GM18909 (cell line): ENCODE measurements at regions not wholly inside any gene's neighbourhood (a gene's known extent, or its start where the extent isn't known, plus 50 kb on each side); places are given as distances from the start of the nearest gene placed in this dataset.
"Not testable (repeated sequence)": the region's sequence is repeated elsewhere in the genome, so short reads cannot be mapped to it uniquely, and the experiment has no call there.

Experiments
- ATAC-seq: cut with Tn5 transposase; IDR thresholded peaks from one replicate; pipeline ENCODE4 v1.9.1; 2021; ENCODE audit warnings: mild to moderate bottlenecking; ENCODE audit not compliant: unreplicated experiment, poor library complexity

DNA sequence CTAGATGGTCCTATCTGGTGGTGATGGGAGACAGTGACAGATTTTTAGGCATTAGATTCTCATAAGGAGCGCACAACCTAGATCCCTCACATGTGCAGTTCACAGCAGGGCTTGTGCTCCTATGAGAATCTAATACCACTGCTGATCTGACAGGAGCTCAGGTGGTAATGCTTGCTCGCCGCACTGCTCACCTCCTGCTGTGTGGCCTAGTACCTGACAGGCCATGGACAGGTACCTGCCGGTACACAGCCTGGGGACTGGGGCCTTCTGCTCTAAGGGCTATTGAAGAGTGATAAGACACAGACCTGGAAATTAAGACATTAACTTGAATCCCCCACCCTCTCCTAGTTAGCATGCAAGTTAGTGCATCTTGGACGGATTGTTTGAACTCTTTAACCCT lies 64.4 kb downstream of the KLRB1 start:
- not testable (repeated sequence) for ATAC-seq

DNA sequence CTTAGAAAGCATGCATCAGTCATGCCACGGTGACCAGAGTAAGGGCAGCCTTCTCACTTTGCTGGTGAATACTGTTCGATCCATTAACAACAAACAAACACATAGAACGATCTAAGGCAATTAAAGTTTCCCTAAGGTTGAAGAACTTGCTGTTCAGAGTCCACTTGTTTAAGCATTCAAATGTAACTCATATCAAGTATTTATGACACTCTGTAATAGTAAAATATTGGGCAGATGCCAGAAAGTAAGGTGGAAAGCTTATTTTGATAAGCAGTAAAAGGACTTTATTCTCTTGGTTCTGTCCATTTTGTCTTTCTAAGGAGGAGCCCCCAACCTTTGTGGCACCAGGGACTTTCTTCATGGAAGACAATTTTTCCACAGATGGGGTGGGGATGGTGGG lies 64.9 kb downstream of the KLRB1 start:
- ATAC-seq, result not testable (repeated sequence)

DNA sequence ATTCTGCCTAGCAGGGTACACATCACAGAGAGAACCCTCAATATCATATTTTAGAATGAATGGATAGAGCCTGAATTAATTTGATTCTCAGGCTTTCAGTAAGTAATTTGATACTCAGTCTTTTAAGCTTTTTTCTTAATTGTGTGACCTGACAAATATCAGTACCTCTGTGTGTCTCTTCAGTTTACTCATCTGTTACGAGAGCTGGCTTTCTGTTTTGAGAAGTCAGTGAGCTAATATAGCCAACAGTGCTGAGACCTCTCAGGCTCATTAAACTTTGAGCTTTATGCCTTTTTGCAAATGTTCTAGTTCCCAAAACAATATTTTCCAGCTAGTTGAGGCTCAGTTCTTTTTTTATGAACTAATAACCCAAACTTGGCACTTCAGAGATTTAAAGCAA lies 91.8 kb downstream of the KLRB1 start:
- ATAC-seq, result not testable (repeated sequence)

DNA sequence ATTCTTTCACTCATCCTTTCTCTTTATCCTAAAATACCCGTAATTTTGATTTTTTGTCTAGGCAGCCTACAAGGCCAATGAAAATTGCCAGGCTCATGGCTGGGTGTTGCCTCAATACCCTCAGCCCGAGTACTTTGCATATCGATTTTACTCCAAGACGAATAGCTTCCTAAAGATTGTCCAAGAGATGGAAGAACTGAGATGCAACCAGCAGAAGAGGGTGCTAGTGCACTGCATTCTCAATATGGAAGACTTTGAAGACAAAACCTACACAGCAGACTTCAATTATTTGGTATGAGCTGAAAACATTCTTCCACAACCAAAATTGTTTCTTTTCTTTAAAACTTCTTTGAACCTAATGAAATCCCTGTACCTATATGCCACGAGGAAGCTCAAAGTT lies 95.0 kb downstream of the KLRB1 start:
- ATAC-seq, result not testable (repeated sequence)

DNA sequence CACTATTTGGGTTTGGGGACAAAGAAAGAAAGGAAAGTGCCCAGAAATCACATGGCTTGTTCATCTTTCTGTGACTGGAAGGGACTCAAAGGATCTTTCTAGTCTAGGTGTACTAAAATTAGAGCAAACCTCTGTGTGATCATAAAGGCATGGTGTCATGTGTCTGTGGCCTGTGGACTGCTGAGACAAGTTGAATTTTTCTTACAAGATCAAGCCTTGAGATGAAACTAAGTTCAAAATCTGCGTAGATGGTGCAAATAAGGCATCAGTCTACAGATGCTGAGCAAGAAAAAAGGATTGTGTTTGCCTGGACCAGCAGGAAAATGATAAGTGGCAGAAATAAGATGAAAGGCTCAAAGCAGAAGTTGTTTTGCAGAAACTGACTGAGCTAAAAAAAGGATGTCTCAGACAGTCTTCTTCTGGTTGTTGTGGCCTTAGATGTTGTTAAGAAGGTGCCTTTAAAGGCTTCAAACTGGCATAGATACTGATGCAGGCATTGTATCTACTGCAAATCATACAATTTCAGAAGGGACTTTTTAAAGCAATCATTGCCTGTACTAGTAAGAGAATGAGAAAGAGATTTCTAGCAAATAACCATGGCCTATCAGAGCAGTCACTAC lies 97.2 kb downstream of the KLRB1 start:
- not testable (repeated sequence) for ATAC-seq

DNA sequence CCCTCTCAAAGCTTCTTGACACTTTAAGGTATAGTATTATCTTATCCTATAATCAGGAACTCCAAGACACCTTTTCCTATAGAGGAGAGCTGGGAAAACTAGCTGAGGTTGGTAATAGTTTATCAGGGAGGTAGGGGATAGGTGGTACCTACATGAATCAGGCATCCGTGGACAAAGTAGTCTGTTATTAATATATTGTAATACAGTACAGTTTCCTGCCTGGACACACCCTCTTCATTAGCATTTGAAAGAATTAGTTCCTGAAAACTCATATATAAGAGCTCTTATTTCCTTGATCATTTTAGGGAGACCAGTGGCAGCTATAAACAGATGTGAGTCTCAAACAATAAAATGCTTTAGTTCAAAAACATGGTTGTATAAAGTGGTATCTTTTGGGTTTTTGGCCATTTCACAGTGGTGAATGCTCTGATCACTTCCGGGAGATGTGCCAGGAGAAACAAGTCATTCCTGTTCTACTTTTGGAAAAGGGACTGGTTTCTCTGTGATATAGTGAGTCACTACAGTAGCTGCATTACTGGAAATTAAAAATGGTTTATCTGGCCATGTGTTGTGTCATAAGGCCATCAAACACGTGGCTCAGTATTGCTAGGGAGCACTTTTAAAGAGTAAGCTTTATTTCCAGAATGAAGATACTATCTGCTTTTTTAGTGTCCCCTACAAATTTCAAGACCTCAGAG lies 98.1 kb downstream of the KLRB1 start:
- no peak for ATAC-seq

DNA sequence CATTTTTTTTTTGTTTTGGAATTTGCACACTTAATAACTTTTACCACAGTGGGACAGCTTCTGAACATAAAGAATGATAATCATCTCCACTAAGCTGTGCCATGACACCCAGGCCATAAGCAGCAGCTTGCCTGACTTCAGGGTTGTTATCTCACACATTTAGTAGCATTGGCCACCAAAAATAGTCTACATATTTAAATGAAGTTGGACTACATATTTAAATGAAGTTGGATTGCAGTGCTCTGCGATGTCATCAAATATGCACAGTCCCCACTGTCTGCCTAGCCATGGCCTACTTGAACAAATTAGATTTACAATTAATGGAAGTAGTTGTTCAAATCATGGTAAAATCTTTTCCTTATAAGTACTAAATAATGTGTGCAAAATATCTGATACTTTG lies 101.0 kb downstream of the KLRB1 start:
- ATAC-seq, result no peak

DNA sequence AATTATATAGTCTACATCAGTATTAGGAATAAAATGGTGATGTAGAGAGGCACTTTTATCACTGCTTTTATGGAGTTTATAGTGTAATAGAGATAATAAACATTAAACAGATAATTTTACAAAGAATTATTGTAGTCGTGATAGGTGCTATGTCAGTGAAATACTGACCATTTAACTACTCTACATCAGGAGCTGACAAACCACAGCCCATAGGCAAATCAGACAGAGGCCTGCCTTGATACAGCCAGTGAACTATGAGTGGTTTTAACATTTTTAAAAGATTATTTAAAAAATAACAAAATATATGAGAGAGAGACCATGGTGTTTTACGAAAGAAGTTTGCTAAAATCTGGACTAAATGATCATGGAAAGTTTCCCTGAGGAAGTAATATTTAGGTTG lies 104.3 kb downstream of the KLRB1 start:
- not testable (repeated sequence) for ATAC-seq

DNA sequence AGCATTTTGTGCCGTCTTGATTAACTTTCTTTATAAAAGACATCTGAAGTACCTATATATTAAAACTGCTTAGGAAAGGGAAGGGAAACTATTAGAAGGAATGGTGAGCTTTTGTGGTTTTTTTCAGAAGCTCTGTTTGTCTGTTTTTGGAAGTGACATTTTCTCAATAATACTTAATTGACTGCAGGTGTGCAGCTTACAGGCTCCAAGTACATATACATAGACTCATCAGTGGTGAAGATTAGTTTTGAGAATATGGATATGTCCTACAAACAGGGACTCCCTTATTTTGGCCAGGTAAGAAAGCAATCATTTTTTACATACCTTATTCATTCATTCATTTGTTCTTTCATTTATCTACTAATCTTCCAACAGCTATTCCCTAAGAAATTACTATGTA lies 104.9 kb downstream of the KLRB1 start:
- not testable (repeated sequence) for ATAC-seq

DNA sequence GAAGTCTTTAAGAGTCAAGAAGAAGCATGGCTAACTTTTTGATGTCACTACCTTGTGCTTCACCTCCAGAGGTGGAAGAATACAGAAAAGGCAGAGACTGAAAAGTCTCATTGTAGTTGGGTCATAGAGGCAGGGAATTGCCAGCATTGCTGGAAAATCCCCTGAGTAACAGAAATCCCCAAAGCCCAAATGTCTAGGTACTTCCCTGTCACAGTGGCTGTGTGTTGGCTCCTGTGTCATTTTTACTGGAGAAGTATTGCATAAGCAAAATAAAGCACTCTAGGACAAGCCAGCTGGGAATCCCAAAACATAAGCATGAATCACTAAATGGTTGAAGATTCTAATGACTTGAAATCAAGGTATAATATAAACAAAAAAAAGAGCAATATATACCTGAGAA lies 114.4 kb downstream of the KLRB1 start:
- ATAC-seq, result not testable (repeated sequence)

DNA sequence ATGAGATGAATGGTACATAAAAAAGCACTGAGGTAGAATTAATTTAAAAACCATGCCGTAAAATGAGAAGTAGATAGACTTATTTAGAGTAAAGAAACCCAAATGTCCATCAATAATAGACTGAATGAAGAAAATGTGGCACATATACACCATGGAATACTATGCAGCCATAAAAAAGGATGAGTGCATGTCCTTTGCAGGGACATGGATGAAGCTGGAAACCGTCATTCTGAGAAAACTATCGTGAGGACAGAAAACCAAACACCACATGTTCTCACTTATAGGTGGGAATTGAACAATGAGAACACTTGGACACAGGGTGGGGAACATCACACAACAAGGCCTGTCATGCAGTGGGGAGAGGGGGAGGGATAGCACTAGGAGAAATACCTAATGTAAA lies 126.4 kb downstream of the KLRB1 start:
- ATAC-seq, result not testable (repeated sequence)

DNA sequence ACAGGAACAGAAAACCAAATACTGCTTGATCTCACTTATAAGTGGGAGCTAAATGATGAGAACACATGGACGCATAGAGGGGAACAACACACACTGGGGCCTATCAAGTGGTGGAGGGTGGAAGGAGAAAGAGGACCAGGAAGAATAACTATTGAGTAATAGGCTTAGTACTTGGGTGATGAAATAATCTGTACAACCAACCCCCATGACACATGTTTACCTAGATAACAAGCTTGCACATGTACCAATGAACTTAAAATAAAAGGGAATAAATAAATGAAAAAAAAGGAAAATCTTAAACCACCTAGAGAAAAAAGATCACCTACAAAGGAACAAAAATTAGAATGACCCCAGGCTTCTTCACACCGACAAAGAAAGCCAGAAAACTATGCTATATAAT lies 133.5 kb downstream of the KLRB1 start:
- ATAC-seq, result not testable (repeated sequence)

DNA sequence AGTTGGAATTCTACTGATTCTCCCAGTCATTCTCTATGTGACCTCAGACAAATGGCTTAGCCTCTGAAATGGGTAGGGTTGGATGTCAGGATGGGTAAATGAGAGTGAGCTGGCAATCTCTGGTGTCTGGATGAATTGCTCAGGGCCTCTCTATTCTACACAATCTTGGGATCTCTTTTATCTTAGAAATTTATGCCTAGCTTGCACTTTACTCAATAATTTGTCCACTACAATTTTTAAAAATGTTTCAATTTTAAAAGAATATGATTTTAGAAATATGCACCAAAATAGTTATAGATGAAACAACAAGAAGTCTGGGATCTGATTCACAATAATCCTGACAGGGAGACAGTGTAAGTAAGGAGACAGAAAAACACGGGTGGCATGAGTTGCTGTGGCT lies 134.1 kb downstream of the KLRB1 start:
- ATAC-seq, result not testable (repeated sequence)

DNA sequence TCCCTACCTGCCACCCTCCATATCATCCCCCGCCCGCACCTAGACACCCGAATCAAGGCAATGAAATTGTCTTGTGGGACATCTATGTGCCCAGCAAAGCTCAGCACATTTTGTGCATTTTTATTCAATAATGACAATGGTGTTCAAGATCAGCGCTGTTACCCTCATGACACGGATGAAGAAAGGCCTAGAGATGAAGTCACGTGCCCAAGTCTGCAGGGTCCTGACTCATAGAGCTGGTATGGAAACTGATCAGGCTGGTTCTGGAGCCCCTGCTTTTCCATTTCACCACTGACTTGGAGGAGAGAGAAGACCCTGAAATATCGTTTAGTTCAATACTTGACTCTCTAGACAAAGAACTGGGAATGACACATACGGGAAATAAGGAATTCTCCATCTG lies 136.2 kb downstream of the KLRB1 start:
- not testable (repeated sequence) for ATAC-seq

DNA sequence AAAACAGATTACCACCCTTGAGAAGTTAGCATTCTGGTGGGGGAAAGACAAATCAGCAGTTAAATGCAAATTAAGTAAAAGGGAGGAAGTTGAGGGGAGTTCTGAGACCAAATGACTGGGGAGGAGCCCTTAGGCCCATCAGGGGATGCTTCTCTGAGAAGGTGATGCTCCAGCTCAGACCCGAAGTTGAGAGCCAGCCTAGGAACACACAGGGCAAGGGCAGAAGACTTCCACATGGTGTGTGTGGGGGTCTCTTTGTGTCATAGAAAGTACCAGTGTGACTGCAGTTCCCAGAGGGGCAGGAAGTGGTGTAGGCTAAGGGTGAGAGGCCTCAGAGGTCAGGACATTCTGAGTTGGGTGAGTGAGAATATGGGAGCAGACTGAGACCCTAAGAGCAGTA lies 137.3 kb downstream of the KLRB1 start:
- not testable (repeated sequence) for ATAC-seq

DNA sequence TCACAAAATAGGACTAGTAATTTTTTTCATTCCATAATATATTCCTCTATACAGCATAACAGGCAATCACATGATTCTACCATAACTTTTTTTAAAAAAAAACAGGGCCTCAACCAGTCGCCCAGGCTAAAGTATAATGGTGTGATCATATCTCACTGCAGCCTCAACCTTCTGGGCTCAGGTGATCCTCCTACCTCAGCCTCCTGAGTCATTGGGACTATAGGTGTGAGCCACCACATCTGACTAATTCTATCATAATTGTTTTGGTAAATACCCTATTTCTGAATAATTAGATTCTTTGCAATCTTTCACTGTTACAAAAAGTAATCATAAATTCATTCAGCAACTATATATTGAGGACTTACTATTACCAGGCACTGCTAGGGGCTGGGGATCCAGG lies 137.8 kb downstream of the KLRB1 start:
- not testable (repeated sequence) for ATAC-seq

DNA sequence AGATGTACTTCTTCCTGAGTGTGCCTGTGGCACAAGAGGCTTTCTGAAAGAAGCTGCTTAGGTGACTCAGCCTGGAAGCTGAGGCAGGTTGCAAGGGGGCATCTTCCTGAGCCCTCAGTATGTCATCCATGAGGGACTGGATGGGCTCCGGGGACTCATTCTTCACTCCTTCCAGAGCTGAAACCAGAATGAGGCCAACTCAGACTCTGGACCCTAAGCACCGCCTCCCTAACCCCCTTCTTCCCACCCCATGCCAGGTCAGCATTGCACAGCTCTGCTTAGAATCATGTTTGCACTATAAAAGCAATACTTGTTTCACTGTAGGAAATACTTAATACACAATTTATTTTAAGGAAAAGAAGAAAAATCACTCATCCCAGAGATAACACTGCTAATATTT lies 138.3 kb downstream of the KLRB1 start:
- not testable (repeated sequence) for ATAC-seq

DNA sequence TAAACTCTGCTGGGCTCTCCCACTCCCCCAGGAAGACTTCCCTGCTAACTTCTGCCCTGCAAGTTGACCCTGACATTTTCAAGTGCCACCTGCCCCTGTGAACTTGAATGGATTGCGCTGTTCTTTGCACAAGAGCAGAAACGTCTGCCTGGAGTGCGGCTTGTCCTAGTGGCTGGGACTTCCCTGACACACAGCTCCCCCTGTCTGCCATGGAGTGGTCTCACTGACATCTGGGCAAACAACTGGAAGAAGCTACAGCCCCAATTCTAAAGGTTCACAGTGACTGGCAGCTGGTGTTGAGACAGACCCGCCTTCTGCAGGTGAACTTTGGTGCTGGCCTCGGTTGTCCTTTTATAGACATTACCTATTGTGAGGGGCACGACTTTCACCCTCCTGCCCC lies 138.7 kb downstream of the KLRB1 start:
- not testable (repeated sequence) for ATAC-seq

DNA sequence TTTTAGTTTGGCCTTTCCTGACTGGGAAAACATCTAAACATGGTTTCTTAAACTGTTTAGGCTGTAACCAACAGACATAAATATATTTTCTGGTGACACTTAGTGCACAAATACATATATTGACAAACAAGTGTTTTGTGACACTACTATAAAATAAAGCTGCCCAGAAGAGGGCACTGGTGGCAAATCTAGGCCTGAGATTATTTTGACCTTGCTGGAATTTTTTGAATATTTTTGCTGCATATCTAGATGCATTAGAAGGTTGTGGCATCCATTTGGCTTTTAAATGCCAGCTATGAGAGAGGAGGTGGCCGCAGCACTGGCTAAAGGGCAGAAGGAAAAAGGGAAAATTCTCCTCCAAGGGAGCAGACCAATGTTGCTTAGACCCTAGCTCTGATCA lies 139.6 kb downstream of the KLRB1 start:
- ATAC-seq, result not testable (repeated sequence)

DNA sequence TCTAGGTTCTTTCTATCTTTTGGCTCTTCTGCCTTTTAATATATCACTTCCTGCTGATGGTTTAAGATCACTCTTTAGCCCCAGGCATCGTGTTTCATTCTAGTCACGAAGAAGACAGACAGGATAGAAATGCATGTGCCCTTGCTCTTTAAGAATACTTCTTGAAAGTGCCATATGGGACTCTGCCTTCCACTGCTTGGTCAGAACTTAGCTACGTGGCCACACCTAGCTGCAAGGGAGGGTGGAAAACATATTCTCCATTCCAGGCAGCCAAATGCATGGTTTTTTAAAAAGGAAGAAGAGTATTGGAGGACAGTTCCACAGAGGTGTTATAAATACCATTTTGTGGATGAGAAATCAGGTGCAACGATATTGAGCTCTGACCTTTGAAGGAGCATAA lies 143.3 kb downstream of the KLRB1 start:
- no peak for ATAC-seq

DNA sequence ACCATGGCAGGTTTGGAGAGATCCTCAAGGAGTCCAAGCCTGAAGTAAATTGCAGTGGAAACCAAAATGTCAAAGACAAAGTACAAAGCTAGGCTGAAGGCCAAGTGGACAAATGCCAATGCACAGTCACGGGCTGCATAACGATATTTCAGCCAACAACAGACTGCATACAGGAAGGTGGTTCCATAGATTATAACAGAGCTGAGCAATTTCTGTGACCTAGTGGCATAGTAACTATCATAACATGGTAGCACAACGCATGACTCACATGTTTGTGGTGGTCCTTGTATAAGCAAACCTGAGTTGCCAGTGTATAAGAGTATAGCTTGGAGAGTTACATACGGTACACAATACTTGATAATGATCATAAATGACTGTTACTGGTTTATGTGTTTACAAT lies 152.2 kb downstream of the KLRB1 start:
- ATAC-seq, result not testable (repeated sequence)

DNA sequence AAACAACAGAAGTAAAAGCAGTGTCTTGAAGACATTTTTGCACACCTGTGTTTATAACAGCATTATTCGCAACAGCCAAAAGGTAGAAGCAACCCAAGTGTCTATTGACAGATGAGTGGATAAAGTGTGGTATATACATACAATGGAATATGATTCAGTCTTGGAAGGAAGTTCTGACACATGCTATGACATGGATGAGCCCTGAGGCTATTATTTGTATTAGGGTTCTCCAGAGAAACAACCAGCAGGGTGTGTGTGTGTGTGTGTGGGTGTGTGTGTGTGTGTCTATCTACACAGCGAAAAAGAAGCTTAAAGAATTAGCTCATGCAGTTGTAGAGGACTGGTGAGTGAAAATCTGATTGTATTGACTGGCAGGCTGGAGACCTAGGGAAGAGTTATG lies 153.7 kb downstream of the KLRB1 start:
- not testable (repeated sequence) for ATAC-seq
